AG04449 (cell line): ENCODE measurements at regions not wholly inside any gene's neighbourhood (a gene's known extent, or its start where the extent isn't known, plus 50 kb on each side); places are given as distances from the start of the nearest gene placed in this dataset.

ENCODE experiments used
- CTCF ChIA-PET: fragments of 350-600 bp; formaldehyde crosslinking; extraction: SDS; loops from one replicate; lab custom pipeline; 2021; ENCODE audit warnings: antibody characterized with exemption; lab: Yijun Ruan, JAX
- POLR2A ChIA-PET: fragments of 400-600, 350-600 bp; formaldehyde crosslinking; extraction: SDS; loops from one replicate; lab custom pipeline; 2020; ENCODE audit warnings: antibody characterized with exemption, inconsistent platforms; lab: Yijun Ruan, JAX
- DNase-seq: peaks from one replicate; pipeline ENCODE4 v3.0.0-alpha.2; 2010; ENCODE audit warnings: low read depth, low spot score
- H3K4me3 ChIP-seq: 2 replicates; pipeline ENCODE4 v1.5.1; 2011; ENCODE audit warnings: low read depth, mild to moderate bottlenecking, control low read depth, low read length
- CTCF ChIP-seq: IDR thresholded peaks from one replicate; pipeline ENCODE4 v1.5.1; 2011; ENCODE audit warnings: mild to moderate bottlenecking, moderate library complexity, low read length, control low read depth, inconsistent platforms; ENCODE audit not compliant: insufficient read depth; ENCODE audit errors: missing control alignments

- CTCF ChIA-PET = no interaction called here
- no peak overlapping the region for H3K4me3 ChIP-seq
- POLR2A ChIA-PET = no interaction called here
- TF ChIP-seq CTCF = no peak
- DNase-seq = no peak
Measured at GRCh38 chr11:36753960-36754359, 155.9 kb upstream of the RAG2 start.

GRCh38 chr11:36751996-36752395, 154.0 kb upstream of the RAG2 start:
- no peak overlapping the region for H3K4me3 ChIP-seq
- no peak for DNase-seq
- TF ChIP-seq CTCF = no peak
- ChIA-PET POLR2A (no interaction called here), CTCF (interaction anchor here (1.6 to 11.1 kb wide), 3 partner anchors 9 to 188 kb away, joined by 4 to 264 read pairs (median 252); partner anchors contain the start of gene RAG1)

GRCh38 chr11:36751335-36751781, 153.3 kb upstream of the RAG2 start:
- ChIA-PET POLR2A (no interaction called here), CTCF (interaction anchor here (1.2 to 11.1 kb wide), 3 partner anchors 9 to 187 kb away, joined by 5 to 264 read pairs (median 252); partner anchors contain the start of gene RAG1)
- H3K4me3 ChIP-seq = no peak overlapping the region
- no peak for TF ChIP-seq CTCF
- DNase-seq = no peak

- ChIA-PET POLR2A (no interaction called here), CTCF (interaction anchor here (1.2 to 11.1 kb wide), 3 partner anchors 8 to 186 kb away, joined by 5 to 264 read pairs (median 252); partner anchors contain the start of gene RAG1)
- no peak overlapping the region for H3K4me3 ChIP-seq
- no peak for DNase-seq
- no peak for TF ChIP-seq CTCF
Measured at GRCh38 chr11:36750349-36750748, 152.3 kb upstream of the RAG2 start.

- TF ChIP-seq CTCF = no peak
- no peak overlapping the region for H3K4me3 ChIP-seq
- ChIA-PET CTCF (interaction anchor here (0.9 to 11.1 kb wide), 13 partner anchors 9 to 185 kb away, joined by 3 to 264 read pairs (median 18); partner anchors contain the start of gene RAG1), POLR2A (no interaction called here)
- no peak for DNase-seq
Measured at GRCh38 chr11:36748836-36749235, 150.8 kb upstream of the RAG2 start.

- peak; percentile 77 for DNase-seq
- H3K4me3 ChIP-seq = no peak overlapping the region
- POLR2A ChIA-PET = interaction anchor here (1.0 kb wide), 1 partner anchor 183 kb away, joined by 4 read pairs; no protein-coding TSS in a partner anchor
- peak; percentile 98 for TF ChIP-seq CTCF
- CTCF ChIA-PET = interaction anchor here (0.6 to 11.1 kb wide), 46 partner anchors 8 to 455 kb away, joined by 3 to 264 read pairs (median 5); partner anchors contain the start of gene RAG1
Measured at GRCh38 chr11:36746886-36747710, 149.1 kb upstream of the RAG2 start.
